Stimulated activated CD4-positive, alpha-beta T cell treated with anti-CD3 and anti-CD28 coated beads, Interleukin-2, amount 100 ng/mL, for 48 hours (primary cell): ENCODE measurements at regions not wholly inside any gene's neighbourhood (a gene's known extent, or its start where the extent isn't known, plus 50 kb on each side); places are given as distances from the start of the nearest gene placed in this dataset.
"Not testable (repeated sequence)": the region's sequence is repeated elsewhere in the genome, so short reads cannot be mapped to it uniquely, and the experiment has no call there.

Experiments used
- DNase-seq, 2 donors: peaks; one replicate each; pipeline ENCODE4 v3.0.0-alpha.2; 2020

DNA sequence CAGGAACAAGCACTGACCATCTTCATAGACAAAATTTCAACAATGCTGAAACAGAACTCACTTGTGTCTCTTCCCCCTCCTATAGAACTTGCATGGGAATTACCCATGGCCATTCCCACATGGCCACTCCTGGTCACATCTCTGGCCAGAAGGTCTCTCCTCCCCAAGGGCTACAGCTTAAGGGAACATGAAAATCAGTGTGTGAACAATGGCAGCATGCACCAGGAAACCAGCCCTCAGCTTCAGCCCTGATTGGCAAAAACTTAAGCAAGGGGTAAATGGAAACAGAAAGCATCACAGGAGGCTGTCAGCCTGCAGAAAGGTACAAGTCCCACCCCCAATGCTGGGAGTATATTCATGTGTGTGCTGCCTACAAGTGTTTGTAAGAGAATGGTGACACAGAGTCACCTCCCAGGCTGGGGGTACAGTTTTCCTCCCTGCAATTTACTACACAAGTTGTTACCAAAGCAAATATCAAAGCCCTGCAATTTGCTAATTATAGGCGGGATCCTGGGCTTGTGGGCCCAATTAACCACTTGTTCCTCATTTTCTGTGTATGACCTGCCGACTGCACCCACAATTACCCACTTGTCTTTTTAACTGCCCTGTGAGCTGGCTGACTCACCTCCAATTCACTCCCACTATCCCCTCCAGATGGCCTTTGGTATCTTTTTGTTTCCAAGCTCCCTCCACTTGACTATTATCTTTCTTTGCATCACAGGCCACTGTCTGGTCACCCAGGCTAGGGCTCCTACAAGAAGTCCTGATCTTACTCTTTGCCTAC, 84.4 kb upstream of the HES1 start:
- no peak for DNase-seq

- no peak for DNase-seq
Measured at GRCh38 chr3:194053136-194053535, 82.8 kb upstream of the HES1 start.

- no peak for DNase-seq
Measured at GRCh38 chr3:194054016-194054415, 81.9 kb upstream of the HES1 start.

- DNase-seq: no peak
Measured at GRCh38 chr3:194054540-194054939, 81.4 kb upstream of the HES1 start.

- DNase-seq: no peak
Measured at GRCh38 chr3:194054961-194055360, 81.0 kb upstream of the HES1 start.

GRCh38 chr3:194056323-194056722, 79.6 kb upstream of the HES1 start:
- not testable (repeated sequence) for DNase-seq

GRCh38 chr3:194056731-194057415, 79.1 kb upstream of the HES1 start:
- DNase-seq: no peak

DNA sequence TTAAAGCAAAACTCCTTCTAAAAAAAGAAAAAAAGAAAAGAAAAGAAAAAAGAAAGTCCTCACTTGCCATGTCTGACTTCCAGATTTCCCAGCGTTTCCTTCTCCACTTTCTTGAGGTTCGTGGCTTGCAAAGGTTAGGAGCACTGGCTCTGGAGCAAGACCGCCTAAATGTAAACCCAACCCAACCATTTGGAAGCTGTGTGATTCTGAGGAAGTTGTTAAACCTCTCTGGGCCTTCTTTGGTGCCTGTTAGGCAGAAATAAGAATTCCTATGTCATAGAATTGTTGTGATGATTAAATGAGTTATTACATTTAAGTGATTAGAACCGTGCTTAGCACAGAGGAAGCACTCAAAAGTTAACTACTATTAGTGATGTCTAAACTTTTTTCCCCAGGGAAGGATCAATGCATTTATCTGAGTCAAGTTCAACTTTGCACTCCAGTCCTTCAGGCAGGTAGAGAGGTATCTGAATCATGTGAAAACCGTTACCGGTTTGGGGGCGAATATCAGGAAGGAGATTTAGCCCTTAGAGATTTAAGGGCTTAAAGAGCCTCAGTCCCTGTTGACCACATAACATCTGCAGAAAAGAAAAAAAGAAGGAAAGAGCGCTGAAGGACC, 78.3 kb upstream of the HES1 start:
- no peak for DNase-seq

DNA sequence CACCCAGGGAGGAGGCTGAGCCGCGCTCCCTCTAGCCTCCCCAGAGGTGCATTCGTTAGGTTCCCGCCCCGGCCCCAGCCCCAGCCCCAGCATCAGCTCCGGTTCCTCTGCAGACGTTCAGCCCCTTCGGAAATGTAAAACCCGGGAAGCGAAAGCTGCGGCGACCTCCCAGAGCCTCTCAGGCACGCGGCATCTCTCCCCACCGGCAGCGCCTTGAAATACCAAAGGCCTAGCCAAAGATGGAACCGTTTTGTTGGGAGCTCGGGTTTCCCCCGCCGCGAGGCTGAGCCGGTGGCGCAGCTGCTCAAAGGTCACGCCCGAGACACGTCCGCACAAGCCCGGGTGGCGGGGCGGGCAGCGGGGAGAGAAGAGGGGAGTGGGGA, 77.8 kb upstream of the HES1 start:
- peak; percentile 18 to 26 for DNase-seq

GRCh38 chr3:194058753-194059152, 77.2 kb upstream of the HES1 start:
- no peak for DNase-seq

- no peak for DNase-seq
Measured at GRCh38 chr3:194061421-194062030, 74.4 kb upstream of the HES1 start.

- DNase-seq: no peak
Measured at GRCh38 chr3:194062830-194063229, 73.1 kb upstream of the HES1 start.

- DNase-seq: no peak
Measured at GRCh38 chr3:194064380-194065332, 71.3 kb upstream of the HES1 start.

- not testable (repeated sequence) for DNase-seq
Measured at GRCh38 chr3:194067327-194067726, 68.6 kb upstream of the HES1 start.

DNA sequence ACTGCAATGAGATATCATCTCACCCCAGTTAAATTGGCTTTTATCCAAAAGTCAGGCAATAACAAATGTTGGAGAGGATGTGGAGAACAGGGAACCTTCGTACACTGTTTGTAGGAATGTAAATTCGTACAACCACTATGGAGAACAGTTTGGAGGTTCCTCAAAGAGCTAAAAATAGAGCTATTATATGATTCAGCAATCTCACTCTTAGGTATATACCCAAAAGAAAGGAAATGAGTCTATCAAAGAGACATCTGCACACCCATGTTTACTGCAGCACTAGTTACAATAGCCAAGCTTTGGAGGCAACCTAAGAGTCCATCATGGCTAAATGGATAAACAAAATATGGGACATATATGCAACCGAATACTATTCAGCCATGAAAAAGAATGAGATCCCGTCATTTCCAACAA, 68.0 kb upstream of the HES1 start:
- no peak for DNase-seq

DNA sequence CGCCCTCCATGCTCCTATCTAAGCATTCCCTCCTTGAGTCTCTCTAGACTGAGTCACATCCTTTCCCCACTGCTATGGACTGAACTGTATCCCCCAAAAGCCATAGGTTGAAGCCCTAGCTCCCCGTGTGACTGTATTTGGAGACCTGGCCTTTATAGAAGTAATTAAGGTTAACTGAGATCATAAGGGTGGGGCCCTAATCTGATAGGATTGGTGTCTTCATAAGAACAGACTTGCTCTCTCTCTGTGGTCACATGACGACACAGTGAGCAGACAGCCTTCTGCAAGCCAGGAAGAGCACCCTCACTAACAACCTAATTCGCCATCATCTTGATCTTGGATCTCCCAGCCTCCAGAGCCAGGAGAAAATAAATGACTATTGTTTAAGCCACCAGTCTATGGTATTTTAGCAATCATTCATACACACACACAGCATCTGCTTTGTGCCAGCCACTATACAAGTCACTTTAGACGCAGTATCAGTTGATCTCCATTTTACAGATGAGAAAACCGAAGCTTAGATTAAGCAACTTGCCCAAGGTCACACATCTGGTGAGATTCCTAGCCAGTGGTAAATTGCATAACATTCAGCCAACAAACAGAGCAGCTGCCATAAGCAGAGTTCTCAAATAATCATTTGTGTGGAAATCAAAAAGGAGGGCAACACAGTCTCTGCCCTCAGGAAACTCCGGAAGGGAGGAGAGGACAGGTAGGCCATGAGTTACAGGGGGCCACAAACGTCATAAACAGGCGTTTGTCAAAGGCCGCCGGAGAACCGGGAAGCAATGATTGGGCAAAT, 66.3 kb upstream of the HES1 start:
- no peak for DNase-seq

GRCh38 chr3:194070220-194070633, 65.7 kb upstream of the HES1 start:
- no peak for DNase-seq

DNA sequence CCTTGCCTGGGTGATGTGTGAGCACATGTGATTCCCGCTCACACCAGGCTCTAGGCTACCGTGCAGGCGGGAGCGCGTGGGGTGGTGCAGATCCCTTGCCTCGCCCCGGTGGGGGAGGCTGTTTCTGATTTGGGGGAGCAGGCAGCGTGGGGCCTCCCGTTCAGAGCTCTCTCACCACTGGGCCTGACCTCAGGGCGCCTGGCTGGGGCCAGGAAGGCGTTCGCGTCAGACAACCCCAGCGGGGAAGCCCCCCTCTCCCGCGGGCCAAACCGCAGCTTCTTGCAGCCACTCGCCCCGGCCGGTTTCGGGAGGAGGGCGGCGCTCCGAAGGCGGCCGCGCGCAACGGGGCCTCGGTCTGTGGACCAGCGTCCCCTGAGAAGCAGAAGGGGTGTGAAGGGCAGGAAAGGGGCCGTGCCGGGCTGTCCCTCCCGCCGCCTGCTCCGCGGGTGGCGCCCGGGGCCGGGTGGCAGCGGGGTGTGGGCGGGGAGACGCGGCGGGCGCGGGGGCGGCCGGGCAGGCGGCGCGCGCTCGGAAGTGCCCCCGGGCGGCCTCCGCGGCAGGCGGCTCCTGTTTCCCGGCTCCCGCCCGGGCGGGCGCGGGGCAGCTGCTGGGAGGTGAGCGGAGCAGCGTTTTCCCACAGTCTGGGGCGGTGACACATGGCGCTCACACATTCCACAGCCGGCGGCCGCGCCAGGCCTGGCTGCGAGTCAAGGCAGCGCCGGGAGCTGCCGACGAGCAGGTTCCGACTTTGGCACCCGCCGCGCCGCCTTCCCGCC, 65.1 kb upstream of the HES1 start:
- peak; percentile 59 for DNase-seq

GRCh38 chr3:194072097-194072428, 63.9 kb upstream of the HES1 start:
- DNase-seq: no peak

DNA sequence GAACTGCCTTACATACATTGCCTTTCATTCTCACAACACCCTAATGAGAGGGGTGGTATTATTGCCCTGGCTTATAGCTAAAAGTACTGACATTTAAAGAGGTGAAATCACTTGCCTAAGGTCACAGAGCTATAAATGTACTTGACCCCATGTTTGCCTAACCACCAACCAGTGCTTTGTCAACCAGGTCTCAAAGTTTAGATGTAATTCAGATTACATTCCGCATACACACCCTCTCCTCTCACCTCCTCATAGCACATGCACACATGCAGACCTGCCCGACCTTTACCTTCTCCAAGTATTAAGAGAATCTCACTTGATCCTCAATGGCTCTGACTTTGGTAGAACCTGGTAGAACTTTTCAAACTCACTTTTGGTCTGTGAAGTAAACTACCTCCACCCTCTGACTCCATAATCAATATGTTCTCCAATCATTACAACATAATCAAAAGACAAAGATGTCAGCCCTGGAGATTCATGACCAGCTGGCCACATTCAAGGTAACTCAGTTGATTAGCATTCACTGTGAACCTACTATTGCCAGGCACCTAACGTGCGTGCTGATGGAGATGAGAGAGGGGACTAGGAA, 63.2 kb upstream of the HES1 start:
- no peak for DNase-seq

DNA sequence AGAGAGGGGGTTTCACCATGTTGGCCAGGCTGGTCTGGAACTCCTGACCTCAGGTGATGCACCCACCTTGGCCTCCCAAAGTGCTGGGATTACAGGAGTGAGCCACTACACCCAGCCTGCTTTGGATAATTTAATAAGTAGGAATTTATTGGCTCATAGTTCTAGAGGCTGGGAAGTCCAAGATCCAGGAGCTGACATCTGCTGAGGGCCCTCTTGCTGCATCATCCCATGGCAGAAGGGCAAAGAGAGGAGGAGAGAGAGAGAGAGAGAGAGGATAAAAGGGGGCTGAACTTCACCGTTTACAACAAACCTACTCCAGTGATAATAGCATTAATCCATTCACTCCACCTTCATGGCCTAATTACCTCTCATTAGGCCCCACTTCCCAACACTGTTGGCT, 62.0 kb upstream of the HES1 start:
- no peak for DNase-seq
